ENCODE measurements at regions not wholly inside any gene's neighbourhood (a gene's known extent, or its start where the extent isn't known, plus 50 kb on each side); places are given as distances from the start of the nearest gene placed in this dataset.

DNA sequence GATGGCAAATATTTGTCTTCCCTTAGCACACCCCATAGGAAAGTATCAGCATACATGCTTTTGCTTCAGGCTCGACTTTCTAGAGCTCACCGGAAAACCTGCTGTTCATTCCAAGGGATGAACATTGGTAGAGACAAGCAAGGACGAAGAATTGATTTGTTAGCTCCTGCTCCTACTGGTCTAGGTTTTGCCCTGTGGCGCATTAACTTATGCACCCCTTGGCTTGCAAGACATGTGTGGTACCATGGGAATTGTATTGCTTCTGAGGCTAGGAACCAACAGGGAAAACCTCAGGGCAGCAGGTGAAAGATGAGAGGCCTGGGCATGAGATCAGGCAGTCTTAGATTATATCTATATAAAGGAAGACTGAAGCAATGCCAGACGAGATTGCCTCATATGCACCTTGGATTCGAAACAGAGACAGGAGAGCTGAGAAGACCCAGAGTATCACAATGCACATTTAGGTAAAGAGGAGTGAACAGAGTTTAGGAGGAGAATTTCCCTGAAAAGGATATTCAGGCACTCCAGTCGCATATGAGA, 771.2 kb upstream of the B3GALT2 start:
- TF ChIP-seq ZC3H10 (CRISPR knock-in tag; IDR thresholded peaks at IDR 0.05) (no peak), ZFP3 (CRISPR knock-in tag; IDR thresholded peaks at IDR 0.05) (no peak), TOX (CRISPR knock-in tag; IDR thresholded peaks at IDR 0.05; ENCODE audit: borderline replicate concordance) (no peak), ARNTL (CRISPR knock-in tag; IDR thresholded peaks at IDR 0.05; ENCODE audit: borderline replicate concordance, low read depth) (no peak), ZFP30 (CRISPR knock-in tag; IDR thresholded peaks at IDR 0.05) (no peak), OSR1 (CRISPR knock-in tag; IDR thresholded peaks at IDR 0.05) (no peak), BACH2 (CRISPR knock-in tag; IDR thresholded peaks at IDR 0.05; ENCODE audit: borderline replicate concordance) (no peak), ZNF70 (CRISPR knock-in tag; IDR thresholded peaks at IDR 0.05) (no peak)
- TF ChIP-seq, protein P1, sequence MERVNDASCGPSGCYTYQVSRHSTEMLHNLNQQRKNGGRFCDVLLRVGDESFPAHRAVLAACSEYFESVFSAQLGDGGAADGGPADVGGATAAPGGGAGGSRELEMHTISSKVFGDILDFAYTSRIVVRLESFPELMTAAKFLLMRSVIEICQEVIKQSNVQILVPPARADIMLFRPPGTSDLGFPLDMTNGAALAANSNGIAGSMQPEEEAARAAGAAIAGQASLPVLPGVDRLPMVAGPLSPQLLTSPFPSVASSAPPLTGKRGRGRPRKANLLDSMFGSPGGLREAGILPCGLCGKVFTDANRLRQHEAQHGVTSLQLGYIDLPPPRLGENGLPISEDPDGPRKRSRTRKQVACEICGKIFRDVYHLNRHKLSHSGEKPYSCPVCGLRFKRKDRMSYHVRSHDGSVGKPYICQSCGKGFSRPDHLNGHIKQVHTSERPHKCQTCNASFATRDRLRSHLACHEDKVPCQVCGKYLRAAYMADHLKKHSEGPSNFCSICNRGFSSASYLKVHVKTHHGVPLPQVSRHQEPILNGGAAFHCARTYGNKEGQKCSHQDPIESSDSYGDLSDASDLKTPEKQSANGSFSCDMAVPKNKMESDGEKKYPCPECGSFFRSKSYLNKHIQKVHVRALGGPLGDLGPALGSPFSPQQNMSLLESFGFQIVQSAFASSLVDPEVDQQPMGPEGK (CRISPR knock-in tag; IDR thresholded peaks at IDR 0.05; ENCODE audit: borderline replicate concordance): no peak
